SKM-1 (cell line): ENCODE measurements at regions not wholly inside any gene's neighbourhood (a gene's known extent, or its start where the extent isn't known, plus 50 kb on each side); places are given as distances from the start of the nearest gene placed in this dataset.
"Not testable (repeated sequence)": the region's sequence is repeated elsewhere in the genome, so short reads cannot be mapped to it uniquely, and the experiment has no call there.

Experiments
- DNase-seq: peaks from one replicate; lab custom pipeline; 2025; ENCODE audit not compliant: unreplicated experiment; lab: John Stamatoyannopoulos, UW

- DNase-seq = not testable (repeated sequence)
These were observed 52.6 kb upstream of the KIF26B start for GRCh38 chr1:245102149-245102548.

- DNase-seq = no peak
These were observed 55.4 kb upstream of the KIF26B start for GRCh38 chr1:245099401-245099800.

GRCh38 chr1:245098924-245099323 is 55.9 kb upstream of the KIF26B start:
- no peak for DNase-seq

DNA sequence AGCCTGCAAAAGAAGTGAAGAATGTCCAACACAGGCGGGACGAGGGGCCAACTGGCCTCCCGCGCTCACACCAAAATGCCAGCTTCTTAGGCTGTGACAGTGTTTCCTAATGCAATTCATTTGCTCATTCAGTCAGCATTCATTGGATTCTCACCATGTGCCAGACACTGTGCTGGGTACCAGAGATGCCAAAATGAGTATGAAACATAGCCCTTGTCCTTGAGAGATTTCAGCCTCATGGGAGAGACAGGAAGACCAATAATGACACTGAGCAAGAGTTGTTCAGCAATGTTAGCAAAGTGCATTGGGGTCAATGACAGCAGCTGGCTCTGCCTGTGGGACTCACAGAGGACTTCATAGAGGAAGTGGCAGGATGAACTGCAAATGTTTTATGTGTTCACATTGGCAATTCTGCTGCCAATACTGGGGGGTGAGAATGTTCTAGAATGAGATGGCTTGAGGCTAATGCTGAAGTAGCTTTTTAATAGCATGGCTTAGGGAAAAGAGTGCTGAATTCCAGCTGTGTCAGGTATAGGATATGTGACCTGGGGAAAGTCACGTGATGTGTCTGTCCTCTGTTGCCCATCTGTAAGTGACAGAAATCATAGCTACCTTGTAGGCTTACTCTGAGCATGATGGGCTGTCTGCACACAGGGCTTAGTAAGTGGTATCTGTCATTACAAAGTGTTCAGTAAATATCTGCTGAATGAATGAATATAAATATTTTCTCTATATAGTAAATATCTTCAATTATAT is 58.3 kb upstream of the KIF26B start:
- DNase-seq = no peak

DNA sequence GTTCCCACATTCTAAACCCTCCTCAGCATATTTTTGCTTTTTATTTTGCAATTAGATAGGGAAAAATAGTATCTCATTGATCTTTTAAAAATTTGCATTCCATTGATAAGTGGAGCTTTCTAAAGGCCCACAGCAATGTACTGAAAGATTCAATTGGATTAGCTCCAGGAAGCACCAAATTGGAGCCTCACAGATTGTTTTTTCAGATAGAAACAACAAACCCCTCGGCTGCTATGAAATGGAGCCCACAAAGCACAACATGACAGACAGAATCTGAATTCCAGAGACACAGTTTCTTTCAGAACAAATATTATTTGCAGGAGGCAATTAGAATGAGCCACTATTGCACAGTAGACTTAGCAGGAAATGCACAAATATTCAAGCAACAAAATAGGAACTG is 58.9 kb upstream of the KIF26B start:
- DNase-seq = no peak

DNA sequence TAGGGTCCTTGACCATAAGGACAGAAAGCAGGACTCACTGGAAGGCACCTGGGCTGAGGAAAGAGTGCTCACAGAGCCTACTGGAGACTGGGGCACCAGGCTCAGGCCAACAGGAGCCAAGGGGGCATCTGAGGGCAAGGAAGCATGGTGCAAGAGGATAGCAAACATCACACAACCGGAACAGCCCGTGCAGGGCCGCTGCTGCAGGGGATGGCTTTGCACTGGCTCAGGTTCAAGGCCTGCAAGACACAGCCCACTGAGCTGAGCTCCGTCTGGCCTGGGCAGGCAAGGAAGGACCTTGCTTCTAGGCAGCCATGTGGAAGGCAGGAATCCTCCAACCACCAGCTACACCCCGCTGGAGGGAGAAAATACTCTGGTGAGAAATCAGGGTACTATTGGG is 59.8 kb upstream of the KIF26B start:
- no peak for DNase-seq

- DNase-seq = no peak
These were observed 60.7 kb upstream of the KIF26B start for GRCh38 chr1:245094092-245094491.

DNA sequence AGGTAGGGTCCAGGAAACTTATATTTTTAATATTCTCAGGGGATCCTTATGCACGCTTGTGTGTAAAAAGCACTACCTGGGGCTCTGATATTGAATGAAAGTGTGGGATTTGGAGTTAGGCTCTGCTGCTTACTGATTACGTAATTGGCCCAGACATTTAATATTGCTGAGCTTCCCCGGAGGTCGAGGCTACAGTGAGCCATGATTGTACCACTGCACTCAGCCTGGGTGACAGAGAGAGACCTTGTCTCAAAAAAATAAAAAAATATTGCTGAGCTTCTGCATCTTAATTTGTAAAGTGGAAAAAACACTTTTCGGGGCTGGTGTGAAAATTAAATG is 62.2 kb upstream of the KIF26B start:
- DNase-seq = no peak

DNA sequence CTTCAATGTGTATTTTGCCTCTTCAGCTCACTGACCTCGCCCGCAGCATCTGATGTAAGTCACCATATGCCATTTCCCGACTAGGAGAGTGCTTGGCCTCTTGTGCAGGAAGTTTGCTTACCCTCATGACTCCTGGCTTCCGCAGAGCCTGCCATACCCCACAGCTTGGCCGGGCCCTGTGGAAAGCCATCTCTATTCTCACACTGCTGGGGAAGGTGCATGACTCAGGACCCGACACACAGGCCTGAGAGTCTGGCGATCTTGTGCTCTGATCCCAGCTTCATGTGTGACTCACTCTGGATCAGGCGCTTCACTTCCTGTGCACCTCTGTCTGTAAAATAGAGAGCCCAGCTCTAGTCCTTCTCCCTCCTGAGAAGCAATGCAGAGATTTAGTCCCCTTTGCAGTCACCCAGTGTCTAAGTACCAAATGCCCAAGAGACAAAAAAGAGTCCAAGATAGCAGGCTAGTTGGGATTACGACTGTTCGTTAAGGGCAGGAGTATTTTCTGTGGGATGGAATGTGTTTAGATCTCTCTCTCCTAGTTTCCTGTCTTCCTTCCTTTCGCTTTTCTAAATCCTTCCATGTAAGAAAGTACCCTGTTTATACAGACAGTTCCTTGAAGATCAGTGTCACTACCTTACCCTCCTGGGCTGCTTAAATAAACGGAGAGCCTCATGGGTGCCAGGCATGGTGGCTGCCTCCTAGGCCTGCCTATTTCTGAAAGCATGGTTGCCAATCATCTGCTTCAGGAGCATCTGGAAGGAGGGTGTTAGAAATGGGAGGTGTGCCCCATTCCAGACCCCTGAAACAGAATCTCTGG is 62.8 kb upstream of the KIF26B start:
- no peak for DNase-seq

GRCh38 chr1:245091171-245091621 is 63.6 kb upstream of the KIF26B start:
- DNase-seq = no peak

DNA sequence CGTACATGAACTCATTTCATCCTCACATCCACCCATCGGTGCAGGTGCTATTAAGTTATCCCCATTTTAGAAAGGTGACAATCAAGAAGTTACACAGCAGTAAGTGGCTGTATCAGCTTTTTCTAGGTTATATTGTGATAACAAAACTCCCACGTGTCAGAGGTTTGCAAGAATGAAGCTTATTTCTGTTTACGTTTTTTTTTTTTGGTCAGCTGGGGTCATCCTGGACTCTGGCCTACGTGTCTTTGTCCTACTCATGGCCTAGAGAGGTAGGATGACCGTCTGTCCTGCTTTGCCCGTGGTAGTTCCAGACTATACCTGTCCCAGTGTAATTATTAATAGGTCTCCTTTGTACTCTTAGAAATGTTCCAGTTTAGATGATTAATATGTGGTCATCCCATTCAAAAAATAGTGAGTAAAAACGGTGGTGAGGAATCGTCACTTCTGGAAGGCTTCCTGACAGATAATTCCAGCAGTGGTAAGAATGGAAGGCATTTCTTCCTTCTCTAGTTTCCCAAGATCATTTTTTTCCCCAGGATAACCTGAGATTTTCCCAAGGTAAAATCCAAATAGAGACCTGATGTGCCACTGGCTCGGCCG is 64.2 kb upstream of the KIF26B start:
- no peak for DNase-seq

DNA sequence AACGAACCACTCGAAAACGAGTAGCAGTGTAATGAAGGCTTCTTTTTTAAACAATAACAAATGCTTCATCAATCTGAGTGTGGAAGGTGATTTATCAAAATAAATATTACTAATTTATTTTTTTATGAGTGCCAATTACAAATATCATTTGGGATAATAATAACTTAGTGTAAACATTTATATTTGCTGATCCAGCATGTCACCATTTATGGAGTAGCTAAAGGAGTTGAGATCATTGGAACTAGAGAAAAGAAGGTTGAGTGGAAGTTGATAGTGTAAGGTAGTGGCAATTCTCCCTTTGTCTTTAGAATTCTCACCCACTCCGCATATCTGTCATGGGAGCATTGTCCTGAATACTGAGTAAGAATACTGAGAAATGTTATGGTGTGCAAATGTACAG is 67.1 kb upstream of the KIF26B start:
- DNase-seq = no peak

- no peak for DNase-seq
These were observed 68.3 kb upstream of the KIF26B start for GRCh38 chr1:245086389-245086969.

DNA sequence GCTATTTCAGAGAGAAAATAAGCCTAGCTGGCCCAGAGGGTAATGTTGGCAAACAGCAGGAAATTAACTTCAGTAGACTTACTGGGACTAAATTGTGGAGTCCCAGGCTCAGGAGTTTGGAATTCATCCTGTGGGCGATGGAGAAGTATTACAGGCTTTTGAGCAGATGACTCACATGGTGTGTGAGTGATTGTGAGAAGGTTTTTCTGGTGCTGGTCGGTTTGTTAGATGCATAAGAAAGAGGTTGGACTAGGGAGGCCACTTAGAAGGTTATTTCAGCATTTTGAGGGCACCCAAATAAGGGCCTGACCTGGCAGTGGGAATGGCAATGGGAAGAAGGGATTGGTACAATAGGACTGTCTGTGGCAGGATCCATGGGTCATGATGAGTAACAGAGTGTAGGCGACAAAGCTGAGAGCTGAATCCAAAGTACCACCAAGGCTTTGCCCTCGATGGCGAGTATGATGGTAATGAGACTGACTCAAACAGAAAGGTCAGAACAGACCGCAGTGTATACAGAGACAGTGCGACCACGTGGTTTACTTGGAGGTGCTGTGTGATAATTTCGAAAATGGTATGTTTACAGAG is 69.2 kb upstream of the KIF26B start:
- no peak for DNase-seq

- no peak for DNase-seq
These were observed 70.2 kb upstream of the KIF26B start for GRCh38 chr1:245084551-245084950.

DNA sequence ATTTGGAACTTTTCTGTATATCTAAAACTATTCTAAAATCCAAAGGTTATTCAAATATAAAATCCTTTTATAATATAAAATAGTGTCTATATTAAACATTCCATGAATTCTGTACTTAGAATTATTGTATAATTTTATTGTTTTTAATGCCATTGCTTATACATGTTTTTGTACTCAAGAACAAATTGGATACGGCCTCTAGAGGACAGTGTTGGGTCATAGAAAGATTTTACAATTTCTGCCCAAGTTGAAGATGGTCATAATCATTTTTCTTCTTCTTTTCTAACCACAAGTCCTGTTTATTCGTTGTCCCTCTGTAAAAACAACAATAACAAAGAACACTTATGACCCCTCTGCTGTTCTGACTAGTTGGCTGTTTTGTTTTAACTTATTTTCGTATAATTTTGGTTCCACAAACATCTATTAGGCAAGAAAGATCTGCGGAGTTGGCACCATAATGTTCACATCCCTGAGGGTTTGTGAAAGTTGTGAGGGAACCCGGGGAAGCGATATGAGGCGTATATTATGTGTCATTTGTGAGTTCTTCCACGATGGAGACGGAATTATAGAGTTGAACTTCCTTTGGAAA is 75.7 kb upstream of the KIF26B start:
- peak; percentile 25 for DNase-seq

DNA sequence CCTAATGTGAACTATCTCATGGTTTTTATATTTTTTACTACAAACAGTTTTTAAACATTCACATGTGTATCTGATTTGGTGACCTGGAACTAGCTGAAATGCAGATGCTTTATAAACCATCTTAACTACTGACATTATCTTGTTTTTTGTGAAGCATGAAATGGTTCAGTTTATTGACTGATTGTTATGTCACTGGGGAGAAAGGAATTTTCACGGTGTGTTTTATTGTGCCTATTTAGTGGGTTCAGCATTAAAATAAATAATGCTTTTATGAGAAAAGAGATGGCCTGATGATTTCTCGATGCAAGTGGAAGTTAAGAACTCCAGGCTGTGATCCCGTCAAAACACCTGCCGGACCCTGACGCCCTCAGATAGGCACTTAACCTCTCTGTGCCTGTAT is 79.9 kb upstream of the KIF26B start:
- DNase-seq = no peak

DNA sequence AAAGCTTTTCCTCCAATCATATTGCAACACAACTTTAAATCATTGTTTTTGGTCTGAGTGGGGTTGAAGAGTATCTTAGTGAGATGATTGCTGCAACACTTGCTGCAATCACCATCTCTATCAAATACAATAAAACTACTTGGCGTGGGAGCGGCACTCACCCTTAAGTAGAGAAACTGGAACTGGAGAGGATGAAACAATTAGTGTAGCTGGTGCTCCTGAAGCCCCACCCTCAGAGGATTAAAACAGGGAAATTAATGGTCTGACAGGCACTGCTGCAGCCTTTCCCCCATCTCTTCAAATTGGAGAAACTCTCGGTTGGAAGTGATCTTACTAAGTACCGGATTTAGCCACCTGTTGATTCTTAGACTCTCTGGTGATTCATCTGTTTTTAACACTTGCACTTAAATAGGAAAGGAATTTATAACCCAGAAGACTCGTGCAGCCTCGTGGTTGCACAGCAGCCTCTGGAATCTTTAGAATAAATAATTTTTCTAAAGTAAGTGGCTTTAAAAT is 80.5 kb upstream of the KIF26B start:
- DNase-seq = no peak

GRCh38 chr1:245070836-245071615 is 83.8 kb upstream of the KIF26B start:
- DNase-seq = no peak

GRCh38 chr1:245067257-245067656 is 87.5 kb upstream of the KIF26B start:
- DNase-seq = no peak
